GM18951 (cell line): ENCODE measurements at regions not wholly inside any gene's neighbourhood (a gene's known extent, or its start where the extent isn't known, plus 50 kb on each side); places are given as distances from the start of the nearest gene placed in this dataset.

Experiments used
- POLR2A ChIP-seq: IDR thresholded peaks from 4 replicates; pipeline ENCODE4 v1.6.1; 2011; ENCODE audit warnings: mild to moderate bottlenecking; ENCODE audit not compliant: insufficient read length, insufficient read depth; ENCODE audit errors: extremely low read depth
- in situ Hi-C: fragments of 300-500 bp; cut with MboI; formaldehyde crosslinking; loops from one replicate; pipeline ENCODE4 v1.12.0; 2022; ENCODE audit warnings: low sequenced_read_pairs, mixed read lengths, inconsistent platforms; ENCODE audit not compliant: unreplicated experiment

DNA sequence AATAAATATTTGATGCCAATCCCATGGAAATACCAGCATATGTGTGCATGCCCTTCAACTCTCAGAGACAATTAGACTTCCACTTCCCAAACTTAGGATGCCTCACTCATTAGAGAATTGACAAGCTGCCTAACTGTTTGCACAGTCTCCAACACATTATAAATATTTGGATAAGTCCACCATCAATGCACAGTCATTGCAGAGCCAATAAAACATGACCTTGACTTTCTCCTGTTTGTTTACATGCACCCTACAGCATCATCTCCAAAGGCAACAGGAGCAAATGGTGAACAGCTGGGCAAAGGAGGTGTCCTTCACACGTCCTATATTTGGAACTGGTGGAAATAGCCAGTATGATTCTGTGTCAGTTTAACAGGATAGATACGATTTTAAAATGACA, 804.4 kb upstream of the RBFOX1 start:
- no peak for TF ChIP-seq POLR2A
- in situ Hi-C loops, result no loop called here

DNA sequence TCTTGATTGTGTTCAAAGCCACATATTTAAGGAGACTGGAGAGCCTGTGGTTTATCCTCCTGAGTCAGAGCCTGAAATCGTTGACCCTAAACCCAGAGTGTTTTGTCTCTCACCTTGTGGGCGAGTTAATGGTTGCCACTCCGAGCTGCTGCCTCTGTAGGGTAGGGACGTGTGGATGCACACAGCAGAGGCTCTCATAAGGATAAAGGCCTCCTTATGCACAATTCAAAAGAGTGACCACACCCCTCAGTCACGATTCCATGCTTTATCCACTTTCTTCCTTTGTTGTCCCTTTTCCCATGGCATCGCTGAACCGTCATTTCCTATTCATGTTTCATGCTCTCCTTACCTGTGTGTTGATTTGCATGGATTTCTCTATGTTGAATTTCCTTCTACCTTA, 805.0 kb upstream of the RBFOX1 start:
- in situ Hi-C loops, result no loop called here
- no peak for TF ChIP-seq POLR2A

DNA sequence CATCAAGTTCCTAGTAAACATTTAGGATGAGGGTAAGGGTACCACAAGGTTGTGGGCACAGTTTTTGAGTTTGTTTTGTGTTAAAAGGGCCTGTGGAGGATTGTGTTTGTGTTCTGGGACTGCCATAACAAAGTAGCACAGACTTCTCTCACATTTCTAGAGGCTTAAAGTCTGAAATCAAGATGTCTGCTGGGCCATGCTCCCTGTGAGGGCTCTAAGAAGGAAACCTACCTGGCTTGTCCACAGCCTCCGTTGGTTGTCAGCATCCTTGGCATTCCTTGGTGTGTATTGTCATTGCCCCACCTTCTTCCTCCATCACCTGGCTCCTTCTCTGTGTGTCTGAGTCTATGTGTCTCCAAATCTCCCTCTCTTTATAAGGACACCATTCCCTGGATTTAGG, 808.1 kb upstream of the RBFOX1 start:
- TF ChIP-seq POLR2A, result no peak
- in situ Hi-C loops, result no loop called here

DNA sequence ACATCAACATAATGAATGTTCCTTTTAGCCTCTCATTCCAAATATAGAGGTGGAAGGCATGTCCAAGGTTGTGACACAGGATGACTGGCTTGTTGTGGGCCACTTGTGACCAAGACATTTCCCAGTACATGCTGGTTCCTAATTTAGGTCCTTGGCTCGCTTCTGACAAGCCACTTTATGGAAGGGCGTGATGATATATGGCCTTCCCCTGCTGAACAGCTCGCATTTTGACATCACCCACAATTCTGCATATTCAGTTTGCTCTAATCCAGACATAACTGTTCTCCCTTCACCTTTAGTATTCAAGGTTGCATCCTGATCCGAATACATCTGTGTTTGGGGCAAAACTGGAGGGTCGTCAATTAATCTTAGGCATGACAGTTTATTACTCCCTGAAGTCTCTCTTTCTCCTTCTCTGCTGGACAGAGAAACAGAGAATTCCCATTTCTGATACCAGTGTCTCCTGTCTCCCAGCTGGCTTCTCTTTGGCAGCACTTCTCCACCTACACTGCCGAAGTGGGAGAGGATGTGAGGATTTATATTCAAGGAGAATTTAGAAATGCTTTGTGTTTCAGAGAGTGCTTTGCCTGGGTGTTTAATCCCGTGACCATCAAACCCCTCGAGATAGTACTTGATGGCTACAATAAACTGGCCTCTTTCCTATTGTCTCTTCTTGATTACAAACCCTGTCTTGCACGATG, 815.5 kb upstream of the RBFOX1 start:
- TF ChIP-seq POLR2A, result no peak
- in situ Hi-C loops, result no loop called here

DNA sequence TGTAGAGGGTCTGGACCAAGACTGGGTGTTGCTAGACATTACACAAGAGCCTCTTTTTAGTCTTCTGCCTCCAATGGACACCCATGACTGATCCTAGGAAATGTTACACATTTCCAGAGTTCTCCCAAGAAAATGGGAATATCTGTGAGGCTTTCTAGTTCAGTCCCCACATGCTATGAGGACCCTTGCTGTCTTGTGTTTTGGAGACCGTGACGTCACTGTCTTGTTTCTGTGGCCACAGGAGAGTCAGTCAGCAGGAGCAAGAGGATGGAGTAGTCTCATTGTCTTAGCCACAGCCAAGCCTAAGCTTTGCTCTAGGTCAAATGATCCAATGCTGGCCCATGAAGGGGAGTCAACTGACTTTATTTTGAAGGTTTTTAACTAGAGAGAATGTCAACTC, 820.1 kb upstream of the RBFOX1 start:
- in situ Hi-C loops, result no loop called here
- no peak for TF ChIP-seq POLR2A

DNA sequence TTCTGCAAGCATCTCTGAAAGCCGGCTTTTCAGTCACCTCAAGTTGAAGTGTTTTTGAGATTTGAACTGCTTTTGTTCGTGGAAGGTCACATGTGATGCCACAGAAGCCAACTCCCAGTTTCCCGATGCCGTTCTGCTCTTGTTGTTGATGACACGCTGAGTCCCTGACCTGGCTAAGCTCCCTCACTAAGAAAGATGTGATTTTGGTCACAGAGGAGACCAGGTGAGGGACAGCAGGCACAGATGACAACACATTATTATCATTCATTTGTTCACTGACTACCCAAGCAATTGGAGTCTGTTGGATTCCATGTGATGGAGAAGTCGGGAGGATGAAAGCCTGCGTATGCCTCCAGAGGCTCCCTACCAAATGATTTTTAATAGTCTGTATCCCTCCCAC, 822.4 kb upstream of the RBFOX1 start:
- no peak for TF ChIP-seq POLR2A
- in situ Hi-C loops, result no loop called here

DNA sequence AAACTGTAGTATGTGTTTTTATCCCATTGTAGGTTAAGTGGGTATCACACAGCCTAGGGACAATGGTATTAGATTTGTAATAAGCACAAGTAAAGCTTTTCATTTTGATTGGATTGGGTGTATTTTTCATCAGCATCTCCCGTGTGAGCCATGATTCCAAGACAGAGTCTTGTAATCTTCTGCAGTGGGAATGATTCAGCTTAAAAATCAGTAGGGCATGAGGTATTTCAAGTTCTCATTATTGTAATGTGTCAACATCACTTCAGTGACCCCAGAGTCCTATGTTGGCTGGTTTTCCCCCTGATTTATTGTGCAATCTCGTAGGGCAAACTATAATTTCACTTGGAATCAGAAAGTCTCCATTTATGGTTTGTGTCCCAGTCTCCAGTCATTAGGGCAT, 833.2 kb upstream of the RBFOX1 start:
- in situ Hi-C loops, result no loop called here
- no peak for TF ChIP-seq POLR2A

DNA sequence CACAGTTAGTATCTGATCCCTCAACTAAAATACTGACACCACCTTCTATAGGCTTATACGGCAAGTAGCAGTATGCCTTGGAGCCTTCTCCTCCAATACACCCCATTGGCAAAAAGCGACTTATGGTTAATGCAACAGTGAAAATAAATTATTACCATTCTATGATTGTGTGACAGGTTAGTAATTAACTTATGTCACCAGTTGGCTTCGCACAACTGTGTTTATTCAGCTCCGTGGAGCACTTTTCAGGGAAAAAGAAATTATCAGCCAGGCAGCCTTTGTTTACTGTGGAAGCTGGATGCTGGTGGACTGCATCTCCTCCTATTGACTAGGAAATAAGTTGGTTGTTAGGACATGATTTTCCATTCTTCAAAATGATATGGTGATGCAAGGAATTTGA, 833.8 kb upstream of the RBFOX1 start:
- in situ Hi-C loops, result no loop called here

DNA sequence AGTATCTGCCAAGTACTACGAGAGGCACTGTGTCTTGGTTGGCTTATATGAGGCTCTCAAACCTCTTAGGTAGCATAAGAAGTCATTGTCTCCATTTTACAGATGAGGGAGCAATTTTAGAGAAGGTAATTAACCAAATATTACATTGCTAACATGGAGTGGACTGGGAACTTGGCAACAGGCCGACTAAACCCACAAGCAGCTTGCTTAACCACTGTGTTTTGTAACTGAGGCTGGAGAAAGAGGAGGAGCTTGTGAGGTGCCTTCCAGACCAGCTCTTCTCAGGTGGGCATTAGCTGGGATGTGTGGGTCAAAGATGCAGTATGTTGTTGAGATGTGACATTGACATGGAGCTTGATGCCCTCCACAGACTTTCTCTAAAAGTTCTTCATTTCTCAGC, 835.6 kb upstream of the RBFOX1 start:
- no peak for TF ChIP-seq POLR2A
- in situ Hi-C loops, result no loop called here

More for the DNA sequence above, 833.8 kb upstream of the RBFOX1 start:
- TF ChIP-seq POLR2A, result no peak

DNA sequence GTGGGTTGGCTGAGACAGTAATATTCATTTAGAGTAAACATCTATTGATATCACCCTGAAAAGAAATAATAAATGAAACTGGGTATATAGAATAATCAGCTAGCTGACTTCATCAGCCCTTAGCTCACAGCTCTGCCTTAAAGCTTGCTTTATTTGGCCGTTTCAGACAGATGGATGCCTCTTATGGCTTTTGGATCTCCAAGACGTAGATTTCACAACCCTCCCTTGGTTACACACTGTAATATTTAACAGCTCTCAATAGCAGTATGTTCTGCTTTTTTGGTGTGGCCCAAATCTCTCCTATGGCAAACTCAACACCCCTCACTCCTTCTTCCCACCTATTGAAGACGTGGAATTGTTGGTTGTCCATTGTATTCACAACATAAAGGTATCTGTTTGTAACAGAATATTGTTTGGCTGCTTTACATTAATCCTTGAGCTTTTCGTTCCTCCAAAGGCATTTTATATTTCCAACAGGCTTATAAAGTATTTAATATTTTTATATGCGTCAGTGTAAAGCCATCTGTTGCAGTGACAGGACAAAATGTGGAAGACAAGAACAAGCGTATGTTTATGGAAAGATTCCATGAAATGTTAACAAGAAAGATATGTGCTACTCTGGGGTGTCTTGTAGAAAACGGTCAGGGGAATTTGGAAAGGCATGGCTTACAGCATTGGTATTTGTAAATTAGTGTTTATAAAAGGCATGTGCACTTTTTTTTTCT, 837.0 kb upstream of the RBFOX1 start:
- no peak for TF ChIP-seq POLR2A
- in situ Hi-C loops, result no loop called here

DNA sequence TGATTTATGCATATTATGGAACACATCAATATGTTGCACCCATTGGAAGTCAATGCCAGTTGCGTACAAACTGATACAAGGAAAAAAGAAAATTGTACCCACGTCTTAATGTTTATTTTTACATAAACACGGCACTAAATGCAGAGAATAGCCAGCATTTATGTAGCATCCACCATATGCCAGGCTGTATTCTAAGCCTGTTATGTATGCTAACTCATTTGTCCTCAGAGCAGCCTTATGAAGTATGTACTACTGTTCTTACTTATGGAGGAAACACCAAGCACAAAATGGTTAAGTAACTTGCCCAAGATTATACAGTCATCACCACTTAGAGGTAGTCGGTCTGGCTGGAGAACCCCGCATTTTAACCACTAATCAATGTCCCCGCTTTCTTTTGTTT, 837.9 kb upstream of the RBFOX1 start:
- in situ Hi-C loops, result no loop called here
- no peak for TF ChIP-seq POLR2A

DNA sequence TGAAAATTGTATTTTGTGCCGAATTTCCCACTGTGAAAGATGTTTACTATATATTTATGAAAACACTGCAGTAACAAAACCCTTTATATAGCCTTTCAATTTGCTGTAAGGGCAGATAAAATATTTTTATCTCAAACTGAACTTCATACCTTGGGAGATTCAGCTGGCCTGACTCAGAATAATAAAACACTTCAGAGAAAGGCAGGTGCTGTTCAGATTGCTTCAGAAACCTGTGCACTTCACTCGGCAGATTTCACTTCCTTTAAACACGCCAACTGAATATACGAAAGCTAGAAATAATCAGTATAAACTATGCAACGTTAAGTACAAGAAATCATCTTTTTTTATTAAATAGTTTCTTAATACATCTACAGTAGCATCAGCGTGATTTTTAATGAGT, 839.1 kb upstream of the RBFOX1 start:
- in situ Hi-C loops, result no loop called here
- TF ChIP-seq POLR2A, result no peak

DNA sequence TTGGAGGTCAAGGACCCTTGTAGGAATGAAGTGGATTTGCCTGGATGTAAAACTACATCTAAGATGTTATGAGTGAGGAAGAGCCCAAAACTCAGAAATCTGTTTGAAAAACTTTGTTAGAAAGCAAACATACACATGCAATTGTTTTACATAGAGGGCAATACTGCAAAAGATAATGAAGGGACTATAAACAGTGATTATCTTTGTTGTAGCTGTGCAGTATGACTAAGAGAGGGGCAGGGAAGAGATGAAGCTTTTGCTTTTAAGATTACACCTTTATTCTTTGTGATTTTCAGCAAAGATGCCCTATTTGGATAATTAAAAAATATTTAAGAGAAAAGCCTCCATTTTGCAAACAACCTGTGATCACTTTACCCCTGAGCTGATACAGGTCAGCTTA, 839.9 kb upstream of the RBFOX1 start:
- TF ChIP-seq POLR2A, result no peak
- in situ Hi-C loops, result no loop called here

DNA sequence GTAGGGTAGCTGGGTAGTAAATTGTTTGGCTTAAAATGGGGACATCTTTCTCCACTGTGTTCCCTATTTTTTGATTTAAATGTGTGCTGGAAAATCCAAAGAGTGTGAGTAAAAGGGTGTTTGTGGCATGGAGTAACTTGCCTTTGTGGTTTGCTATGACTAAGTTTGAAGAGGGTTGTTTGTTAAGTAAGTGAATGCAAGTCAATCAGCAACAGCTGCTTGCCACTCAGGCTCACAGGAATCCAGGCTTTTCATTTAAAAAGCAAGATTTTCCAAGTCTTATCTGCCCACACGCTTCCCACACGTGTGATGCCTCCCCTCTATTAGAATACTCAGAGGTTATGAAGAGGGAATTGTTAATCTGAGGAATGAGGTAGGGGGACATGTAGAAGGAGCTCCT, 847.7 kb upstream of the RBFOX1 start:
- in situ Hi-C loops, result no loop called here
- TF ChIP-seq POLR2A, result no peak
